ENCODE measurements at regions not wholly inside any gene's neighbourhood (a gene's known extent, or its start where the extent isn't known, plus 50 kb on each side); places are given as distances from the start of the nearest gene placed in this dataset.

DNA sequence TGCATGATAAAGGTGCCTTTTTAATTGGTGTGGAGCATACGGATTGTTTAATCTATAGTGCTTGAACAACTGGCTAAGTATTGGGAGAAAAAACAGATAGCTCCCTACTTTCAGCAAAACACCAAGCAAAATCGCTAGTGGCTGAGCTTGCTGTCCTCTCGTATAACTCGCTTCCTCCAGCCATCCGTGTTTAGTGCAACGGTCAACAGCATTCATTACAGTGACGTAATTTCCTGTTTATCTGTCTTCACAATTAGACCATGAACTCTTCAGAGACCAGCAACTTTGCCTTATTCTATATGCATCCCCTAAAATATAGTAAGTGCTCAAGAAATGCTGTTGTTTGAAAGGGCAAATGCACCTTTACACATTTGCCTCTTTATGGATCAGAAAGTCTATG is 511.9 kb downstream of the HAPSTR1 start:
- TF ChIP-seq, protein P1, sequence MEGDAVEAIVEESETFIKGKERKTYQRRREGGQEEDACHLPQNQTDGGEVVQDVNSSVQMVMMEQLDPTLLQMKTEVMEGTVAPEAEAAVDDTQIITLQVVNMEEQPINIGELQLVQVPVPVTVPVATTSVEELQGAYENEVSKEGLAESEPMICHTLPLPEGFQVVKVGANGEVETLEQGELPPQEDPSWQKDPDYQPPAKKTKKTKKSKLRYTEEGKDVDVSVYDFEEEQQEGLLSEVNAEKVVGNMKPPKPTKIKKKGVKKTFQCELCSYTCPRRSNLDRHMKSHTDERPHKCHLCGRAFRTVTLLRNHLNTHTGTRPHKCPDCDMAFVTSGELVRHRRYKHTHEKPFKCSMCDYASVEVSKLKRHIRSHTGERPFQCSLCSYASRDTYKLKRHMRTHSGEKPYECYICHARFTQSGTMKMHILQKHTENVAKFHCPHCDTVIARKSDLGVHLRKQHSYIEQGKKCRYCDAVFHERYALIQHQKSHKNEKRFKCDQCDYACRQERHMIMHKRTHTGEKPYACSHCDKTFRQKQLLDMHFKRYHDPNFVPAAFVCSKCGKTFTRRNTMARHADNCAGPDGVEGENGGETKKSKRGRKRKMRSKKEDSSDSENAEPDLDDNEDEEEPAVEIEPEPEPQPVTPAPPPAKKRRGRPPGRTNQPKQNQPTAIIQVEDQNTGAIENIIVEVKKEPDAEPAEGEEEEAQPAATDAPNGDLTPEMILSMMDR (IDR thresholded peaks at IDR 0.05), result no peak
- TF ChIP-seq EP300 (IDR thresholded peaks at IDR 0.05; ENCODE audit: low read depth) (no peak), POLR2A (IDR thresholded peaks at IDR 0.05) (no peak), POLR2AphosphoS5 (IDR thresholded peaks at IDR 0.05) (no peak)
